ENCODE measurements at regions not wholly inside any gene's neighbourhood (a gene's known extent, or its start where the extent isn't known, plus 50 kb on each side); places are given as distances from the start of the nearest gene placed in this dataset.

GRCh38 chr1:37100310-37100709, 66.0 kb upstream of the GRIK3 start:
- no peak for TF ChIP-seq CTCF (IDR thresholded peaks at IDR 0.05)
- no peak for TF ChIP-seq POLR2A (IDR thresholded peaks at IDR 0.05)

All from testis (tissue), 2 donors.